ENCODE measurements at regions not wholly inside any gene's neighbourhood (a gene's known extent, or its start where the extent isn't known, plus 50 kb on each side); places are given as distances from the start of the nearest gene placed in this dataset.

DNA sequence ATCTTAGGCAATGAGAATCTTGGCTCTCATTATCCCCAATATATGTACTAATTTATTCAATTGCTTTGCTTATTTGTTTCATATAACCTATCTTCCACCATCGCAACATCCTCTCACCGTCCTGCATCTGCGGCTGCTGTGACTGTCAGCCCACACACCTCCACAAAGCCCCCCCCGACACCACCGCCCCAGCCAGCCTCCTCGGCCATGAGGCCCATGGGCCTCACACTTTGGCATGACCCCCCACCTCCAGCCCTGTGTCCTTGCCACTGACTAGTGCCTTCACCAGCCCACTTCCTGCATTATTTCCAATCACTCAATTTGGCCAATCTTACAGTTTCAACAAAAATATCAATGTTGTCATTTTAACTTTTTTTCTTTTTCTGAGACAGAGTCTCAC, 60.7 kb upstream of the TOX2 start:
- Histone ChIP-seq H3K4me2 (no peak overlapping the region), H3K79me2 (ENCODE audit: low read depth) (no peaks in the 10 kb centered on the region), H3K27me3 (no peaks in the 10 kb centered on the region), H3K4me1 (no peaks in the 10 kb centered on the region), H2AFZ (replicated peaks) (no peak overlapping the region), H3K9me3 (ENCODE audit: low read depth) (no peaks in the 10 kb centered on the region), H3K36me3 (no peaks in the 10 kb centered on the region), H3F3A (ENCODE audit: low read depth) (no peaks in the 10 kb centered on the region), H4K20me1 (ENCODE audit: low read depth) (no peaks in the 10 kb centered on the region), H3K4me3 (no peak overlapping the region), H3K27ac (no peak overlapping the region), H3K9ac (no peak overlapping the region)
- H3K9me3 Mint-ChIP-seq = no peaks in the 10 kb centered on the region
- no peak for DNase-seq (ENCODE audit: low spot score)
- H3K27ac Mint-ChIP-seq = no peak overlapping the region
- TF ChIP-seq, protein P1, sequence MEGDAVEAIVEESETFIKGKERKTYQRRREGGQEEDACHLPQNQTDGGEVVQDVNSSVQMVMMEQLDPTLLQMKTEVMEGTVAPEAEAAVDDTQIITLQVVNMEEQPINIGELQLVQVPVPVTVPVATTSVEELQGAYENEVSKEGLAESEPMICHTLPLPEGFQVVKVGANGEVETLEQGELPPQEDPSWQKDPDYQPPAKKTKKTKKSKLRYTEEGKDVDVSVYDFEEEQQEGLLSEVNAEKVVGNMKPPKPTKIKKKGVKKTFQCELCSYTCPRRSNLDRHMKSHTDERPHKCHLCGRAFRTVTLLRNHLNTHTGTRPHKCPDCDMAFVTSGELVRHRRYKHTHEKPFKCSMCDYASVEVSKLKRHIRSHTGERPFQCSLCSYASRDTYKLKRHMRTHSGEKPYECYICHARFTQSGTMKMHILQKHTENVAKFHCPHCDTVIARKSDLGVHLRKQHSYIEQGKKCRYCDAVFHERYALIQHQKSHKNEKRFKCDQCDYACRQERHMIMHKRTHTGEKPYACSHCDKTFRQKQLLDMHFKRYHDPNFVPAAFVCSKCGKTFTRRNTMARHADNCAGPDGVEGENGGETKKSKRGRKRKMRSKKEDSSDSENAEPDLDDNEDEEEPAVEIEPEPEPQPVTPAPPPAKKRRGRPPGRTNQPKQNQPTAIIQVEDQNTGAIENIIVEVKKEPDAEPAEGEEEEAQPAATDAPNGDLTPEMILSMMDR (IDR thresholded peaks at IDR 0.05) = no peak
- TF ChIP-seq EZH2 (IDR thresholded peaks at IDR 0.05) (no peak), EZH2phosphoT487 (IDR thresholded peaks at IDR 0.05) (no peak)
- H3K36me3 Mint-ChIP-seq = no peaks in the 10 kb centered on the region
- no peaks in the 10 kb centered on the region for H3K4me1 Mint-ChIP-seq
- H3K4me3 Mint-ChIP-seq = no peak overlapping the region
- peaks cover 7% of the 10 kb centered on the region for H3K27me3 Mint-ChIP-seq (ENCODE audit: insufficient read depth, low read depth)

DNA sequence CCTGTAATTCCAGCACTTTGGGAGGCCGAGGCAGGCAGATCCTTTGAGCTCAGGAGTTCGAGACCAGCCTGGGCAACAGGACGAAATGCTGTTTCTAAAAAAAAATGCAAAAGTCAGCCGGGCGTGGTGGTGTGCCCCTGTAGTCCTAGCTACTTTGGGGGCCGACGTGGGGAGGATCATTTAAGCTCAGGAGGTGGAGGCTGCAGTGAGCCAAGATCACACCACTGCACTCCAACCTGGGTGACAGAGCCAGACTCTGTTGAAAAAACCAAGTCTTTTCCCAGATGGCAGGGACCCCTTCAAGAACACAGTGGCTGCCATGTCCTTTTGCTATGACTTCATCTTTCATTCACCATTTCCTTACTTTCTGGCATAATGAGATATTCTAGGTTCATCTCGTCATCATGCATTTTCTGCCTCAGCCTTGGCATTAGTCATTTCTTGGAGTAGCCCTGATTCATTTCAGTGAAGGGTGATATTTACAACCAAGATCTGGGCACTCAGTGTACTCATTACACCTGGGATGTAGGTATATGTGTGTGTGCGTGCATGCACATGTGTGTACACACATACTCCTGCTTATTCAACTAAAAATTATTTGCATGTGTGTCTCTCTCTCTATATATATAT, 61.4 kb upstream of the TOX2 start:
- H3K27me3 ChIP-seq = no peaks in the 10 kb centered on the region
- Mint-ChIP-seq H3K9me3 (no peaks in the 10 kb centered on the region), H3K27me3 (ENCODE audit: insufficient read depth, low read depth) (peaks cover 7% of the 10 kb centered on the region), H3K36me3 (no peaks in the 10 kb centered on the region), H3K4me3 (no peak overlapping the region), H3K4me1 (no peaks in the 10 kb centered on the region), H3K27ac (no peak overlapping the region)
- H3K9ac ChIP-seq = no peak overlapping the region
- no peaks in the 10 kb centered on the region for H3F3A ChIP-seq (ENCODE audit: low read depth)
- no peaks in the 10 kb centered on the region for H3K4me1 ChIP-seq
- H3K79me2 ChIP-seq (ENCODE audit: low read depth) = no peaks in the 10 kb centered on the region
- TF ChIP-seq, protein P1 (IDR thresholded peaks at IDR 0.05) = no peak
- no peak for TF ChIP-seq EZH2phosphoT487 (IDR thresholded peaks at IDR 0.05)
- TF ChIP-seq EZH2 (IDR thresholded peaks at IDR 0.05) = no peak
- no peak overlapping the region for H3K4me3 ChIP-seq
- no peak overlapping the region for H3K27ac ChIP-seq
- H4K20me1 ChIP-seq (ENCODE audit: low read depth) = no peaks in the 10 kb centered on the region
- no peaks in the 10 kb centered on the region for H3K9me3 ChIP-seq (ENCODE audit: low read depth)
- no peak overlapping the region for H3K4me2 ChIP-seq
- H2AFZ ChIP-seq (replicated peaks) = no peak overlapping the region
- DNase-seq (ENCODE audit: low spot score) = no peak
- H3K36me3 ChIP-seq = no peaks in the 10 kb centered on the region

DNA sequence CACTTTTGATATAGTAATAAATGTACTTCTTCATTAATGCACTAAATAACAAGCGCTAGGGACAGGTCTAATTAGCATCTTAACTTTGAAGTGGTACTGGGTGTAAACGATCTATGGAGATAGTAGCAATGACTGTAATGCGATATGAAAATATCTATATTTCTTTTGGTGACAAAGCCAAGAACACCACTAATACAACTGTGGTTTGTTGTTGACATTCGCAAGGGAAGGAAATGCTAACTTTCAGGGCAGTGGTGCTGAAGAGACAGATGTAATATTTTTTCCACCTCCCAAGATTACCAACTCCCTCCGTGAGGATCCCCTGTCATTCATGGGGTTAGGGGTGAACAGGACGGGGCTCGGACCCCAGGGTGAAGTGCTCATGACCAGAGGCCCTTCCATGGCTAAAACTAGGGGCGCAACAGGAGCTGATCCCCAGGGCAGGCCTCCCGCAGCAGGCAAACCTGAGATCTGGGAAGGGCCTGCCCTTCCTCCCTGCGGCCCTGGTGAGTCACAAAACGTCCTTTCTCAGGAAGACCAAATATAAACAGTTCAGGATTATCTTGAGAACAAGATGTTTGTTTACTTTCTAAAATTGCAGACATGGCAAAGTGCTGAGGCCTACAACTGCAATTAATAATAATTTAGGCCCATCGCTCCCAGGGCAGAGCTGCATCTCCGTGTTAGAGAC, 65.0 kb upstream of the TOX2 start:
- H3K27ac Mint-ChIP-seq = no peak overlapping the region
- H3K27me3 Mint-ChIP-seq (ENCODE audit: insufficient read depth, low read depth) = peaks cover 5% of the 10 kb centered on the region
- no peaks in the 10 kb centered on the region for H3K36me3 Mint-ChIP-seq
- no peak for DNase-seq (ENCODE audit: low spot score)
- Histone ChIP-seq H4K20me1 (ENCODE audit: low read depth) (no peaks in the 10 kb centered on the region), H3K79me2 (ENCODE audit: low read depth) (no peaks in the 10 kb centered on the region), H3K27ac (no peak overlapping the region), H3K4me2 (no peak overlapping the region), H3K9ac (no peak overlapping the region), H3K9me3 (ENCODE audit: low read depth) (no peaks in the 10 kb centered on the region), H3K36me3 (no peaks in the 10 kb centered on the region), H3K4me3 (no peak overlapping the region), H3F3A (ENCODE audit: low read depth) (no peaks in the 10 kb centered on the region), H3K4me1 (no peaks in the 10 kb centered on the region), H2AFZ (replicated peaks) (peak overlapping the region; percentile 70), H3K27me3 (no peaks in the 10 kb centered on the region)
- no peak overlapping the region for H3K4me3 Mint-ChIP-seq
- H3K4me1 Mint-ChIP-seq = peaks cover 8% of the 10 kb centered on the region
- TF ChIP-seq EZH2 (IDR thresholded peaks at IDR 0.05) = no peak
- H3K9me3 Mint-ChIP-seq = no peaks in the 10 kb centered on the region

DNA sequence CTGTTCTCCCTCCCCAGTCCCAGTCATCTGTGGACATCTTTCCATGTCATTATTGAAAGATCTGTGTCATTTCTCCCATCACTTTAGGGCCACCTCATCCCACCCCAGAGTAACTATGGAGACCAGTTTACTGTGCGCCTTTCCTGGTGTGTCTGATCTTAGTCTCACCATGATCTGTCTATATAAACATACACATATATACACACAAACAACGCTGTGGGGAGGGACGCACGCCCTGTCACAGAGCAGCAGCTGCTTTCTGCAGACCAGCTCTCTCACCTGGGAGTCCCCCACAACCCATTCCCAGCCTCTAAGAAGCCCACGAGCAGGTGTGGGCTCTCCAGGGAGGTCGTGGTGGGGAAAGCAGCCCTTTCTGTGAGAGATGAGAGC, 68.1 kb upstream of the TOX2 start:
- peaks cover 14% of the 10 kb centered on the region for H3K4me1 Mint-ChIP-seq
- no peak for DNase-seq (ENCODE audit: low spot score)
- H3K27ac Mint-ChIP-seq = no peak overlapping the region
- no peaks in the 10 kb centered on the region for H3K9me3 ChIP-seq (ENCODE audit: low read depth)
- H3K9ac ChIP-seq = no peak overlapping the region
- no peaks in the 10 kb centered on the region for H3K27me3 ChIP-seq
- no peak overlapping the region for H3K4me3 Mint-ChIP-seq
- H4K20me1 ChIP-seq (ENCODE audit: low read depth) = no peaks in the 10 kb centered on the region
- H3K9me3 Mint-ChIP-seq = no peaks in the 10 kb centered on the region
- no peaks in the 10 kb centered on the region for H3K4me1 ChIP-seq
- H3K36me3 Mint-ChIP-seq = no peaks in the 10 kb centered on the region
- TF ChIP-seq EZH2phosphoT487 (IDR thresholded peaks at IDR 0.05) = no peak
- TF ChIP-seq EZH2 (IDR thresholded peaks at IDR 0.05) = no peak
- TF ChIP-seq, protein P1 (IDR thresholded peaks at IDR 0.05) = no peak
- no peak overlapping the region for H3K4me2 ChIP-seq
- no peak overlapping the region for H3K4me3 ChIP-seq
- H3K36me3 ChIP-seq = no peaks in the 10 kb centered on the region
- no peak overlapping the region for H3K27ac ChIP-seq
- no peak overlapping the region for H2AFZ ChIP-seq (replicated peaks)
- no peaks in the 10 kb centered on the region for H3F3A ChIP-seq (ENCODE audit: low read depth)
- H3K79me2 ChIP-seq (ENCODE audit: low read depth) = no peaks in the 10 kb centered on the region
- peaks cover 5% of the 10 kb centered on the region for H3K27me3 Mint-ChIP-seq (ENCODE audit: insufficient read depth, low read depth)

All from neural progenitor cell (in vitro differentiated cells).